ENCODE measurements at regions not wholly inside any gene's neighbourhood (a gene's known extent, or its start where the extent isn't known, plus 50 kb on each side); places are given as distances from the start of the nearest gene placed in this dataset.

DNA sequence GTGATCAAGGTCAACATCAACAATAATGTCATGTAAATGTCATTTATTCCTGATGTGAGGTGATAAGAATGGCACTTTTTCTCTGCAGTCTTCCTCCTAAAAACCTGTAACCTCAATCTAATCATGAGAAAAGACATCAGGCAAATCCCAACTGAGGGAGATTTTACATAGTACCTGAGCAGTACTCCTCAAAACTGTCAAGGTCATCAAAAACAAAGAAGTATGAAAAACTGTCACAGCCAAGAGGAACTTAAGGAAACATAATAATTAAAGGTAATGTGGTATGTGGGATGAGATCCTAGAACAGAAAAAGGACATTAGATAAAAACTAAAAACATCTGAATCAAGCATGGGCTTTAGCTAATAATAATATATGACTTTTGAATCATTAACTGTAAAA, 140.9 kb upstream of the GRM7 start:
- POLR2A ChIA-PET, result interaction anchor here (0.7 kb wide), 2 partner anchors 19 to 1525 kb away, joined by 3 read pairs; no protein-coding TSS in a partner anchor

DNA sequence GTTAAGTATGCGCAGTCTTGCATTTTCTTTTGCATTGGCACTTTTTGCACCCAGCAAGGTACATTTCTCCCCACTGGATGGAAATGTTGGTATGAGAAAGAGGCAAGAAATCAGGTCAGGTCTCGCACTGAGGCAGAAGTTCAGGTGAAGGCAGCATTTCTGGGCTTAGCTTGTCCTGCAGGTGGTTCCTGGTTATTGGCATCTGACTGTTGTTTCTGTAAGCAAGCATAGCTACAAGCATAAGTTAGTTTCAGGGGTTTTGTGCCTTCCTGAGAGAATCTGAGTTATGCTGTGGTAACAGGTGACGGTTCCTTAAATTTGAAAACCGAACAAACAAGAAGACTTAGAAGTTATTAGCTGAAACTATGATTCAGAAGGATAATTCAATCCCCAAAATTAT, 139.4 kb upstream of the GRM7 start:
- no peak overlapping the region for H3K4me2 ChIP-seq (ENCODE audit: low read length)
- H3K27ac ChIP-seq (ENCODE audit: low read depth, low read length, poor library complexity, severe bottlenecking), result no peak overlapping the region
- H4K20me1 ChIP-seq (ENCODE audit: insufficient read depth, low read length), result no peaks in the 10 kb centered on the region
- H3K36me3 ChIP-seq (ENCODE audit: insufficient read depth, low read length), result no peaks in the 10 kb centered on the region
- ChIA-PET CTCF (ENCODE audit: unreplicated experiment) (no interaction called here), POLR2A (interaction anchor here (0.6 to 1.3 kb wide), 3 partner anchors 16 to 74 kb away, joined by 3 to 4 read pairs (median 3); no protein-coding TSS in a partner anchor)
- peak; percentile 29 for DNase-seq (ENCODE audit: low spot score)
- intact Hi-C loops (cut with micrococcal nuclease; ENCODE audit: unreplicated experiment), result no loop called here
- TF ChIP-seq EZH2phosphoT487 (IDR thresholded peaks at IDR 0.05; ENCODE audit: borderline replicate concordance, low read depth, low read length), result no peak
- TF ChIP-seq, protein P1, sequence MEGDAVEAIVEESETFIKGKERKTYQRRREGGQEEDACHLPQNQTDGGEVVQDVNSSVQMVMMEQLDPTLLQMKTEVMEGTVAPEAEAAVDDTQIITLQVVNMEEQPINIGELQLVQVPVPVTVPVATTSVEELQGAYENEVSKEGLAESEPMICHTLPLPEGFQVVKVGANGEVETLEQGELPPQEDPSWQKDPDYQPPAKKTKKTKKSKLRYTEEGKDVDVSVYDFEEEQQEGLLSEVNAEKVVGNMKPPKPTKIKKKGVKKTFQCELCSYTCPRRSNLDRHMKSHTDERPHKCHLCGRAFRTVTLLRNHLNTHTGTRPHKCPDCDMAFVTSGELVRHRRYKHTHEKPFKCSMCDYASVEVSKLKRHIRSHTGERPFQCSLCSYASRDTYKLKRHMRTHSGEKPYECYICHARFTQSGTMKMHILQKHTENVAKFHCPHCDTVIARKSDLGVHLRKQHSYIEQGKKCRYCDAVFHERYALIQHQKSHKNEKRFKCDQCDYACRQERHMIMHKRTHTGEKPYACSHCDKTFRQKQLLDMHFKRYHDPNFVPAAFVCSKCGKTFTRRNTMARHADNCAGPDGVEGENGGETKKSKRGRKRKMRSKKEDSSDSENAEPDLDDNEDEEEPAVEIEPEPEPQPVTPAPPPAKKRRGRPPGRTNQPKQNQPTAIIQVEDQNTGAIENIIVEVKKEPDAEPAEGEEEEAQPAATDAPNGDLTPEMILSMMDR (conservative IDR thresholded peaks at IDR 0.05; ENCODE audit: low read length), result no peak
- peaks cover 9% of the 10 kb centered on the region; the same call in 1 of the 2 replicates for H3K9me3 ChIP-seq (ENCODE audit: low read length)
- no peaks in the 10 kb centered on the region for H3K79me2 ChIP-seq (ENCODE audit: insufficient read depth, low read depth, low read length)
- BruUV-seq (replicated peaks), result no TSS peak
- no peaks in the 10 kb centered on the region for H3K9me2 ChIP-seq (ENCODE audit: insufficient read depth, low read length)
- H3K4me1 ChIP-seq (ENCODE audit: insufficient read depth, low read length, poor library complexity, severe bottlenecking), result peaks cover 30% of the 10 kb centered on the region
- H2AFZ ChIP-seq (ENCODE audit: low read length), result no peak overlapping the region
- H3K4me3 ChIP-seq (ENCODE audit: low read depth, low read length, poor library complexity, severe bottlenecking), result no peak overlapping the region

More for the DNA sequence above, 140.9 kb upstream of the GRM7 start:
- no peak overlapping the region for H3K4me2 ChIP-seq (ENCODE audit: low read length)
- no peaks in the 10 kb centered on the region for H3K9me2 ChIP-seq (ENCODE audit: insufficient read depth, low read length)
- intact Hi-C loops (cut with micrococcal nuclease; ENCODE audit: unreplicated experiment), result loop anchor here (5.0 kb wide), 2 partner anchors 77 to 438 kb away; no protein-coding TSS in a partner anchor
- H2AFZ ChIP-seq (ENCODE audit: low read length), result no peak overlapping the region
- peaks cover 39% of the 10 kb centered on the region for H3K4me1 ChIP-seq (ENCODE audit: insufficient read depth, low read length, poor library complexity, severe bottlenecking)
- no peak overlapping the region for H3K4me3 ChIP-seq (ENCODE audit: low read depth, low read length, poor library complexity, severe bottlenecking)
- no peak overlapping the region for H3K27ac ChIP-seq (ENCODE audit: low read depth, low read length, poor library complexity, severe bottlenecking)
- no peaks in the 10 kb centered on the region for H3K36me3 ChIP-seq (ENCODE audit: insufficient read depth, low read length)
- DNase-seq (ENCODE audit: low spot score), result no peak
- peaks cover 9% of the 10 kb centered on the region; the same call in 1 of the 2 replicates for H3K9me3 ChIP-seq (ENCODE audit: low read length)
- BruUV-seq (replicated peaks), result no TSS peak
- no peak for TF ChIP-seq EZH2phosphoT487 (IDR thresholded peaks at IDR 0.05; ENCODE audit: borderline replicate concordance, low read depth, low read length)
- TF ChIP-seq, protein P1 (conservative IDR thresholded peaks at IDR 0.05; ENCODE audit: low read length), result no peak
- no peaks in the 10 kb centered on the region for H3K79me2 ChIP-seq (ENCODE audit: insufficient read depth, low read depth, low read length)
- H4K20me1 ChIP-seq (ENCODE audit: insufficient read depth, low read length), result no peaks in the 10 kb centered on the region
- CTCF ChIA-PET (ENCODE audit: unreplicated experiment), result interaction anchor here (1.3 kb wide), 1 partner anchor 13 kb away, joined by 3 read pairs; no protein-coding TSS in a partner anchor

DNA sequence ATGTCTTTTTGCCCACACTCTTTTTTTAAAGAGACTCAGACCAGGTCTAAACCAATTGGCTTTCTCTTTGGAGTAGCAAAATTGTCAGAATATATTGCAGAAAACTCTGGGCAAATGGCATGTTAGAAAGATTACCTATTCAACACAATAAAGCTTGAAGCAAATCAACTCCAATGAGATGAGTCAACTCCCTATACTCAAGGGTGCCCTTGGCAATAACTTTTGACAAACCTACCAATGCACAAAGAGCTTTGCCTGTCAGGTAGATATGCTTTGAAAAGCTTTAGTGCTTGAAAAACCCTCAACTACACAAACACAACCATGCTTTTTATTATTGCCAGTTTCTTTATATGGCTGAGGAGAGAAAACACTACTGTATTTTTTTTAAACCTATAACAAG, 137.7 kb upstream of the GRM7 start:
- no peak for TF ChIP-seq EZH2phosphoT487 (IDR thresholded peaks at IDR 0.05; ENCODE audit: borderline replicate concordance, low read depth, low read length)
- no TSS peak for BruUV-seq (replicated peaks)
- Histone ChIP-seq H3K27ac (ENCODE audit: low read depth, low read length, poor library complexity, severe bottlenecking) (no peak overlapping the region), H3K4me1 (ENCODE audit: insufficient read depth, low read length, poor library complexity, severe bottlenecking) (peaks cover 15% of the 10 kb centered on the region), H3K4me3 (ENCODE audit: low read depth, low read length, poor library complexity, severe bottlenecking) (no peak overlapping the region), H3K4me2 (ENCODE audit: low read length) (no peak overlapping the region), H3K9me3 (ENCODE audit: low read length) (peaks cover 9% of the 10 kb centered on the region; the same call in 1 of the 2 replicates), H3K79me2 (ENCODE audit: insufficient read depth, low read depth, low read length) (no peaks in the 10 kb centered on the region), H3K9me2 (ENCODE audit: insufficient read depth, low read length) (no peaks in the 10 kb centered on the region), H4K20me1 (ENCODE audit: insufficient read depth, low read length) (no peaks in the 10 kb centered on the region), H3K36me3 (ENCODE audit: insufficient read depth, low read length) (no peaks in the 10 kb centered on the region), H2AFZ (ENCODE audit: low read length) (no peak overlapping the region)
- no peak for DNase-seq (ENCODE audit: low spot score)
- CTCF ChIA-PET (ENCODE audit: unreplicated experiment), result no interaction called here
- POLR2A ChIA-PET, result interaction anchor here (1.7 kb wide), 1 partner anchor 15 kb away, joined by 7 read pairs; no protein-coding TSS in a partner anchor
- intact Hi-C loops (cut with micrococcal nuclease; ENCODE audit: unreplicated experiment), result no loop called here

All from OCI-LY7 (cell line).